Smooth muscle cell (in vitro differentiated cells): ENCODE measurements at regions not wholly inside any gene's neighbourhood (a gene's known extent, or its start where the extent isn't known, plus 50 kb on each side); places are given as distances from the start of the nearest gene placed in this dataset.

ENCODE experiments used
- DNase-seq: peaks from one replicate; lab custom pipeline; 2025; ENCODE audit not compliant: unreplicated experiment; lab: John Stamatoyannopoulos, UW
- H2AFZ ChIP-seq: fragments of 200-600 bp; sonication (generic); 2 replicates; pipeline ENCODE4 v1.6.0; 2016; ENCODE audit warnings: antibody characterized with exemption, low read depth, mild to moderate bottlenecking
- H3F3A ChIP-seq: fragments of 200-600 bp; sonication (generic); 2 replicates; pipeline ENCODE4 v1.6.0; 2017; ENCODE audit warnings: antibody characterized with exemption, low read depth
- H3K27ac ChIP-seq: fragments of 200-600 bp; sonication (generic); 2 replicates; pipeline ENCODE4 v1.5.1; 2016; ENCODE audit warnings: low read depth, mild to moderate bottlenecking
- H3K27me3 ChIP-seq: fragments of 200-600 bp; sonication (generic); 2 replicates; pipeline ENCODE4 v1.6.1; 2016; ENCODE audit warnings: low read depth, mild to moderate bottlenecking
- H3K36me3 ChIP-seq: fragments of 200-600 bp; sonication (generic); 2 replicates; pipeline ENCODE4 v1.5.1; 2016; ENCODE audit warnings: low read depth
- H3K4me1 ChIP-seq: fragments of 200-600 bp; sonication (generic); 2 replicates; pipeline ENCODE4 v1.5.1; 2016; ENCODE audit warnings: low read depth
- H3K4me2 ChIP-seq: fragments of 200-600 bp; sonication (generic); 2 replicates; pipeline ENCODE4 v1.6.0; 2016; ENCODE audit warnings: mild to moderate bottlenecking
- H3K4me3 ChIP-seq: fragments of 200-600 bp; sonication (generic); 2 replicates; pipeline ENCODE4 v1.5.1; 2016; ENCODE audit warnings: mild to moderate bottlenecking
- H3K79me2 ChIP-seq: fragments of 200-600 bp; sonication (generic); 2 replicates; pipeline ENCODE4 v1.6.0; 2016; ENCODE audit warnings: low read depth, mild to moderate bottlenecking
- H3K9ac ChIP-seq: fragments of 200-600 bp; sonication (generic); 2 replicates; pipeline ENCODE4 v1.6.0; 2016; ENCODE audit warnings: low read depth
- H3K9me3 ChIP-seq: fragments of 200-600 bp; sonication (generic); replicated peaks from 2 replicates; pipeline ENCODE4 v1.5.1; 2016; ENCODE audit warnings: low read depth
- H4K20me1 ChIP-seq: fragments of 200-600 bp; sonication (generic); 2 replicates; pipeline ENCODE4 v1.6.0; 2016; ENCODE audit warnings: low read depth
- WGBS: methylation state at CpG from one replicate; pipeline ENCODE4 v1.1.7; 2016; ENCODE audit warnings: low lambda C conversion rate; 5-methylcytosine and 5-hydroxymethylcytosine counted together
- TF ChIP-seq, protein P1 (sequence below): fragments of 200-600 bp; sonication (generic); IDR thresholded peaks from 2 replicates; pipeline ENCODE4 v1.5.1; 2017; ENCODE audit warnings: borderline replicate concordance, mild to moderate bottlenecking, antibody characterized with exemption; ENCODE audit not compliant: insufficient read depth, poor library complexity, severe bottlenecking

DNA sequence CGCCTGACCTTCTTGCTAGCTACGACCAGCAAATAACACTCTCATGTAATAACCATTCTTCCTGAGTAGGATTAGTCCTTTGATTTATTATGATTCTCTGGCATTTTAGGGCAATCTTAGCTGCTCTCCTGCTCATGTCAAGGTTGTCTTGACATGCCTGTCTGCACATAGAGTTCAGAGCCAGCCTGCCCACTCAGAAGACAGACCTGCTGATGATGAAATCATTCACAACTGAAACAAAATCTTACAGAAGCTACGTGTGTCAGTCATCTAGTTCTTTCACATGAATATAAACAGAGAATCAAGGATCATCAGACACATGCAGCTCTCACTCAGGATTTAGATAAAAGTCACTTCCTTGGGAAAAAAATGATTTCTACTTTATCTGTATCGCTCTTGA is 173.6 kb upstream of the LYSMD4 start:
- H3K27ac ChIP-seq = no peak overlapping the region
- H3K36me3 ChIP-seq = no peaks in the 10 kb centered on the region
- no peak overlapping the region for H2AFZ ChIP-seq
- H3K4me2 ChIP-seq = no peak overlapping the region
- H3K9ac ChIP-seq = no peak overlapping the region
- no peaks in the 10 kb centered on the region for H3K27me3 ChIP-seq
- H3K4me3 ChIP-seq = no peak overlapping the region
- no peak for DNase-seq
- H4K20me1 ChIP-seq = no peaks in the 10 kb centered on the region
- H3F3A ChIP-seq = no peaks in the 10 kb centered on the region
- H3K4me1 ChIP-seq = no peaks in the 10 kb centered on the region
- TF ChIP-seq, protein P1, sequence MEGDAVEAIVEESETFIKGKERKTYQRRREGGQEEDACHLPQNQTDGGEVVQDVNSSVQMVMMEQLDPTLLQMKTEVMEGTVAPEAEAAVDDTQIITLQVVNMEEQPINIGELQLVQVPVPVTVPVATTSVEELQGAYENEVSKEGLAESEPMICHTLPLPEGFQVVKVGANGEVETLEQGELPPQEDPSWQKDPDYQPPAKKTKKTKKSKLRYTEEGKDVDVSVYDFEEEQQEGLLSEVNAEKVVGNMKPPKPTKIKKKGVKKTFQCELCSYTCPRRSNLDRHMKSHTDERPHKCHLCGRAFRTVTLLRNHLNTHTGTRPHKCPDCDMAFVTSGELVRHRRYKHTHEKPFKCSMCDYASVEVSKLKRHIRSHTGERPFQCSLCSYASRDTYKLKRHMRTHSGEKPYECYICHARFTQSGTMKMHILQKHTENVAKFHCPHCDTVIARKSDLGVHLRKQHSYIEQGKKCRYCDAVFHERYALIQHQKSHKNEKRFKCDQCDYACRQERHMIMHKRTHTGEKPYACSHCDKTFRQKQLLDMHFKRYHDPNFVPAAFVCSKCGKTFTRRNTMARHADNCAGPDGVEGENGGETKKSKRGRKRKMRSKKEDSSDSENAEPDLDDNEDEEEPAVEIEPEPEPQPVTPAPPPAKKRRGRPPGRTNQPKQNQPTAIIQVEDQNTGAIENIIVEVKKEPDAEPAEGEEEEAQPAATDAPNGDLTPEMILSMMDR = no peak
- no peaks in the 10 kb centered on the region for H3K79me2 ChIP-seq
- 83% methylated on average over 4 of the region's 4 CpGs for WGBS
- H3K9me3 ChIP-seq = no peaks in the 10 kb centered on the region

DNA sequence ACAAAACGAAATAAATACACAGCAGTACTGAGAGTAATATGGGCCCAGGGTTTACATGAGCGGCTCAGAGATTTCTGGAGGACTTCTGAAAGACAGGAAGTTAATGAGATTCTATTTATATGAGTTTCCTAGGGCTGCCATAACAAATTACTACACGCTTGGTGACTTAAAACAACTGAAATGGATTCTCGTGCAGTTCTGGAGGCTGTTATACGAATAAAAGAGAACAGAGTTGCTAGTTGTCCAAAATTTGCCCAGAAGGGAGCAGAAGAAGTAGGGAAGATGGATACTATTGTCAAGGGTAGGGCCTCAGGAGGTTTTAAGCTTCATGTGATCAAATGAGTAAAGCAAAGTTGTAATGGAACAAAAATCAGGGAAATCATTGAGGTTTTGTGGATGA is 173.1 kb upstream of the LYSMD4 start:
- no peak overlapping the region for H3K9ac ChIP-seq
- H3K36me3 ChIP-seq = no peaks in the 10 kb centered on the region
- H3K27me3 ChIP-seq = no peaks in the 10 kb centered on the region
- H3K79me2 ChIP-seq = no peaks in the 10 kb centered on the region
- DNase-seq = no peak
- no peaks in the 10 kb centered on the region for H3K4me1 ChIP-seq
- no peaks in the 10 kb centered on the region for H3K9me3 ChIP-seq
- H3K4me3 ChIP-seq = no peak overlapping the region
- no peak overlapping the region for H3K27ac ChIP-seq
- TF ChIP-seq, protein P1 = no peak
- H3F3A ChIP-seq = no peaks in the 10 kb centered on the region
- no peak overlapping the region for H2AFZ ChIP-seq
- 87% methylated on average over 5 of the region's 5 CpGs for WGBS
- H3K4me2 ChIP-seq = no peak overlapping the region
- H4K20me1 ChIP-seq = no peaks in the 10 kb centered on the region

DNA sequence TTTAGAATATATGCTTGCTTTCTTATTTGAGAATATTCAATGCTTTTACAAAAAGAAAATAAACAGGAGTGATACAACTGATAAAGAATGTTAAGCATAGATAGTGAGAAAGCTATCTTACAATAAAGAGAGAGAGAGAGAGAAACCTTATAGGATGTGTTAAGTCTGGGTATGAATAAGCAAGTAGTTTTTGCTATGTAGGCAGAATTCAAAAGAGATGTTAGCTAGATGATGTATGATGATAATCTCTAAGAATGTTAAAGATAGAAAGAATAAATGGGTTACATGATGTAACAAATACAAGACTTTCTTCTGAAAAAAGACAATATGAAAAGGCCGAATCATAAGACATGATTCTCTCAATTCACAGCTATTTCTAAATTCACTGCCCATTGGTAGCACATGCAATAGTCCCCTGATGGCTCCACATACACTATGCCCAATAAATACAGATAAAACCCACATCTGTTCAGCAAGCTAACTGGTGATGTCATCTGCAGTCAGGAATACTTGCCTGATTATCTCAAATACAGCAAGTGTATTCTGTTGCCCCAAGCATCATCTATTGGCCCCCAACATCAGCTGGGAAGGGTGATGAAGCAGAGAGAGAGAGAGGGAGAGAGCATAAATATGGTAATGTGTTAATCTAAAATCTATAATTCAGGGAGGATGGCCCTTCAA is 169.2 kb upstream of the LYSMD4 start:
- no peak for DNase-seq
- Histone ChIP-seq H3K9ac (no peak overlapping the region), H3K4me1 (no peaks in the 10 kb centered on the region), H3K4me3 (no peak overlapping the region), H3K79me2 (no peaks in the 10 kb centered on the region), H3K9me3 (no peaks in the 10 kb centered on the region), H4K20me1 (no peaks in the 10 kb centered on the region), H3F3A (no peaks in the 10 kb centered on the region), H3K27ac (no peak overlapping the region), H3K4me2 (no peak overlapping the region), H3K27me3 (no peaks in the 10 kb centered on the region), H3K36me3 (no peaks in the 10 kb centered on the region), H2AFZ (no peak overlapping the region)
- WGBS = 89% methylated on average over 1 of the region's 1 CpG
- TF ChIP-seq, protein P1 = no peak

DNA sequence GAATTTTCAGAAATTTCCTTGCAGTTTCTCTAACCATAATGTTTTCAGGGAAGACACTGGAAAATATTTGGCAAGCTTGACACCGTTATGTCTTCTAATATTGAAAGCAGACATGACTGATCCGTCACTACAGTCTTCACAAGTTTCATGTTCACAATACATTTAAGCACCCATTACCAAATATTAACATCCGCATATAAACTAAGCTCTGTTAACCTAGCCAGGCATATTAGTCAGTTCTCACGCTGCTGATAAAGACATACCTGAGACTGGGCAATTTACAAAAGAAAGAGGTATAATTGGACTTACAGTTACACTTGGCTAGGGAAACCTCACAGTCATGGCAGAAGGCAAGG is 162.7 kb upstream of the LYSMD4 start:
- Histone ChIP-seq H3K4me2 (no peak overlapping the region), H4K20me1 (no peaks in the 10 kb centered on the region), H3F3A (no peaks in the 10 kb centered on the region), H3K27ac (no peak overlapping the region), H3K9ac (no peak overlapping the region), H2AFZ (no peak overlapping the region), H3K79me2 (no peaks in the 10 kb centered on the region), H3K4me1 (no peaks in the 10 kb centered on the region), H3K36me3 (no peaks in the 10 kb centered on the region), H3K4me3 (no peak overlapping the region), H3K27me3 (no peaks in the 10 kb centered on the region), H3K9me3 (no peaks in the 10 kb centered on the region)
- TF ChIP-seq, protein P1 = no peak
- no peak for DNase-seq
- WGBS = 98% methylated on average over 4 of the region's 4 CpGs
